GM12874 (cell line): ENCODE measurements at regions not wholly inside any gene's neighbourhood (a gene's known extent, or its start where the extent isn't known, plus 50 kb on each side); places are given as distances from the start of the nearest gene placed in this dataset.

Experiments used
- CTCF ChIP-seq: IDR thresholded peaks from 2 replicates; pipeline ENCODE4 v1.5.1; 2011; ENCODE audit warnings: low read depth, mild to moderate bottlenecking, control low read depth, low read length, moderate library complexity; ENCODE audit not compliant: insufficient read depth

GRCh38 chr13:65600702-65601101 is 1629.4 kb downstream of the PCDH9 start:
- no peak for TF ChIP-seq CTCF

GRCh38 chr13:65597839-65598818 is 1632.0 kb downstream of the PCDH9 start:
- no peak for TF ChIP-seq CTCF

- no peak for TF ChIP-seq CTCF
Observed at GRCh38 chr13:65595916-65596315, 1634.2 kb downstream of the PCDH9 start.

- no peak for TF ChIP-seq CTCF
Observed at GRCh38 chr13:65594298-65594781, 1635.8 kb downstream of the PCDH9 start.

- TF ChIP-seq CTCF = no peak
Observed at GRCh38 chr13:65593298-65593874, 1636.8 kb downstream of the PCDH9 start.

- no peak for TF ChIP-seq CTCF
Observed at GRCh38 chr13:65592731-65593130, 1637.4 kb downstream of the PCDH9 start.

- TF ChIP-seq CTCF = no peak
Observed at GRCh38 chr13:65585346-65585745, 1644.8 kb downstream of the PCDH9 start.
